WTC11 (cell line): ENCODE measurements at regions not wholly inside any gene's neighbourhood (a gene's known extent, or its start where the extent isn't known, plus 50 kb on each side); places are given as distances from the start of the nearest gene placed in this dataset.

Experiments used
- ATAC-seq: fragments of 200-7000 bp; cut with Tn5 transposase; 2 replicates; pipeline ENCODE4 v1.10.0; 2021; ENCODE audit warnings: mild to moderate bottlenecking, moderate library complexity
- CTCF ChIA-PET: fragments of 300-600 bp; sonication (Branson Sonifier 250); formaldehyde crosslinking; loops from one replicate; lab custom pipeline; 2021; ENCODE audit warnings: antibody characterized with exemption; lab: Charles Lee
- POLR2A ChIA-PET: fragments of 350-600 bp; sonication (Branson Sonifier 250); formaldehyde crosslinking; loops from one replicate; lab custom pipeline; 2021; ENCODE audit warnings: antibody characterized with exemption; lab: Charles Lee
- DNase-seq: peaks from one replicate; pipeline ENCODE4 v3.0.0; 2021; ENCODE audit warnings: low spot score
- H3K27ac Mint-ChIP-seq: 2 replicates; pipeline ENCODE4 v1.8.0; 2021; ENCODE audit warnings: mixed read lengths
- H3K27me3 Mint-ChIP-seq: 2 replicates; pipeline ENCODE4 v1.8.0; 2021; ENCODE audit warnings: low read depth, mild to moderate bottlenecking, moderate library complexity, mixed read lengths
- H3K36me3 Mint-ChIP-seq: 2 replicates; pipeline ENCODE4 v1.8.0; 2021; ENCODE audit warnings: mixed read lengths
- H3K4me1 Mint-ChIP-seq: 2 replicates; pipeline ENCODE4 v1.8.0; 2022; ENCODE audit warnings: mixed read lengths
- H3K4me3 Mint-ChIP-seq: 2 replicates; pipeline ENCODE4 v1.8.0; 2021; ENCODE audit warnings: mild to moderate bottlenecking, moderate library complexity, mixed read lengths
- H3K9me3 Mint-ChIP-seq: 2 replicates; pipeline ENCODE4 v1.8.0; 2021; ENCODE audit warnings: mixed read lengths
- AR ChIP-seq: fragments of 250-450 bp; sonication (Bioruptor Pico); IDR thresholded peaks from 2 replicates; pipeline ENCODE4 v1.9.0; 2021; ENCODE audit warnings: mild to moderate bottlenecking
- ARID4B ChIP-seq: sonication (generic); formaldehyde crosslinking; IDR thresholded peaks from 2 replicates; pipeline ENCODE4 v1.8.0; 2023; ENCODE audit warnings: missing genetic modification reagents, mild to moderate bottlenecking, borderline replicate concordance
- ATF6 ChIP-seq: sonication (generic); formaldehyde crosslinking; IDR thresholded peaks from 2 replicates; pipeline ENCODE4 v1.8.1; 2023; ENCODE audit warnings: mild to moderate bottlenecking, missing genetic modification reagents
- EMX1 ChIP-seq: fragments of 250-450 bp; sonication (Bioruptor Pico); IDR thresholded peaks from 2 replicates; pipeline ENCODE4 v1.8.0; 2021; ENCODE audit warnings: mild to moderate bottlenecking
- ETV6 ChIP-seq: sonication (generic); formaldehyde crosslinking; IDR thresholded peaks from 2 replicates; pipeline ENCODE4 v1.8.1; 2022; ENCODE audit warnings: mild to moderate bottlenecking, missing genetic modification reagents
- IRF1 ChIP-seq: sonication (generic); formaldehyde crosslinking; IDR thresholded peaks from 2 replicates; pipeline ENCODE4 v1.8.0; 2023; ENCODE audit warnings: missing genetic modification reagents
- RELA ChIP-seq: sonication (generic); formaldehyde crosslinking; IDR thresholded peaks from 2 replicates; pipeline ENCODE4 v1.8.1; 2022; ENCODE audit warnings: missing genetic modification reagents, mild to moderate bottlenecking, borderline replicate concordance
- RORB ChIP-seq: fragments of 250-450 bp; sonication (Bioruptor Pico); IDR thresholded peaks from 2 replicates; pipeline ENCODE4 v1.9.0; 2021; ENCODE audit warnings: mild to moderate bottlenecking
- USF1 ChIP-seq: sonication (generic); formaldehyde crosslinking; IDR thresholded peaks from 2 replicates; pipeline ENCODE4 v1.8.0; 2022; ENCODE audit warnings: mild to moderate bottlenecking, missing genetic modification reagents
- ZNF138 ChIP-seq: sonication (generic); formaldehyde crosslinking; conservative IDR thresholded peaks from 2 replicates; pipeline ENCODE4 v1.8.1; 2022; ENCODE audit warnings: mild to moderate bottlenecking, moderate library complexity, missing genetic modification reagents
- ZNF219 ChIP-seq: sonication (generic); formaldehyde crosslinking; IDR thresholded peaks from 2 replicates; pipeline ENCODE4 v1.8.0; 2023; ENCODE audit warnings: missing genetic modification reagents, mild to moderate bottlenecking, borderline replicate concordance
- ZNF416 ChIP-seq: fragments of 250-450 bp; sonication (Bioruptor Pico); IDR thresholded peaks from 2 replicates; pipeline ENCODE4 v1.9.0; 2021; ENCODE audit warnings: mild to moderate bottlenecking, inconsistent platforms
- ZNF423 ChIP-seq: fragments of 250-450 bp; sonication (Bioruptor Pico); IDR thresholded peaks from 2 replicates; pipeline ENCODE4 v2.1.2; 2022; ENCODE audit warnings: mild to moderate bottlenecking, moderate library complexity
- TF ChIP-seq, protein P1 (sequence below): sonication (generic); formaldehyde crosslinking; IDR thresholded peaks from 2 replicates; pipeline ENCODE4 v1.8.1; 2022; ENCODE audit warnings: low read depth, missing genetic modification reagents, borderline replicate concordance
- TF ChIP-seq, protein P2 (sequence below): sonication (generic); formaldehyde crosslinking; IDR thresholded peaks from 2 replicates; pipeline ENCODE4 v1.8.0; 2022; ENCODE audit warnings: mild to moderate bottlenecking, missing genetic modification reagents
- TF ChIP-seq, protein P3 (sequence below): fragments of 250-450 bp; sonication (Bioruptor Pico); IDR thresholded peaks from 2 replicates; pipeline ENCODE4 v1.9.0; 2021; ENCODE audit warnings: mild to moderate bottlenecking, borderline replicate concordance

DNA sequence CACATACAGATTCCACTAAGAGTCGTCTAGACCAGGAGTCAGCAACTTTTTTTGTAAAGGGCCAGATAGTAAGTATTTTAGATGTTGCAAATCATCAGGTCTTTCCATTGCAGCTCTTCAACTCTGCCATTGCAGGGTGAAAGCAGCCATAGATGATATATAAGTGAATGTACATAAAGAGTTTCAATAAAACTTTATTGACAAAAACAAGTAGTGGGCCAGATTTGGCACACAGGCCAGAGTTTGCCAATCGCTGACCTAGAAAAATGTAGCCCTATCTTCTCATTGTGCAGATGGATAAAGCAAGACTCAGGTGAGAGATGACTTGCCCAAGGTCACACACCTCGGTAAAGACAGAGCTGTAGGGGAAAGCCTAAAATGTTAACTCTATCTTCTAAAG, 474.7 kb downstream of the MED13L start:
- peaks cover 4% of the 10 kb centered on the region; the same call in 1 of the 2 replicates for H3K9me3 Mint-ChIP-seq
- ATAC-seq (no peak), DNase-seq (no peak)
- no peaks in the 10 kb centered on the region for H3K4me1 Mint-ChIP-seq
- CTCF ChIA-PET, result no interaction called here
- H3K4me3 Mint-ChIP-seq, result no peak overlapping the region
- H3K27me3 Mint-ChIP-seq, result no peaks in the 10 kb centered on the region
- H3K36me3 Mint-ChIP-seq, result peaks cover 3% of the 10 kb centered on the region; the same call in 1 of the 2 replicates
- H3K27ac Mint-ChIP-seq, result no peak overlapping the region
- TF ChIP-seq ZNF423 (CRISPR knock-in tag) (no peak), AR (CRISPR knock-in tag) (no peak), ARID4B (CRISPR knock-in tag) (no peak), ZNF219 (CRISPR knock-in tag) (no peak), EMX1 (CRISPR knock-in tag) (no peak)
- TF ChIP-seq, protein P1, sequence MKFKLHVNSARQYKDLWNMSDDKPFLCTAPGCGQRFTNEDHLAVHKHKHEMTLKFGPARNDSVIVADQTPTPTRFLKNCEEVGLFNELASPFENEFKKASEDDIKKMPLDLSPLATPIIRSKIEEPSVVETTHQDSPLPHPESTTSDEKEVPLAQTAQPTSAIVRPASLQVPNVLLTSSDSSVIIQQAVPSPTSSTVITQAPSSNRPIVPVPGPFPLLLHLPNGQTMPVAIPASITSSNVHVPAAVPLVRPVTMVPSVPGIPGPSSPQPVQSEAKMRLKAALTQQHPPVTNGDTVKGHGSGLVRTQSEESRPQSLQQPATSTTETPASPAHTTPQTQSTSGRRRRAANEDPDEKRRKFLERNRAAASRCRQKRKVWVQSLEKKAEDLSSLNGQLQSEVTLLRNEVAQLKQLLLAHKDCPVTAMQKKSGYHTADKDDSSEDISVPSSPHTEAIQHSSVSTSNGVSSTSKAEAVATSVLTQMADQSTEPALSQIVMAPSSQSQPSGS (CRISPR knock-in tag), result no peak
- TF ChIP-seq, protein P2, sequence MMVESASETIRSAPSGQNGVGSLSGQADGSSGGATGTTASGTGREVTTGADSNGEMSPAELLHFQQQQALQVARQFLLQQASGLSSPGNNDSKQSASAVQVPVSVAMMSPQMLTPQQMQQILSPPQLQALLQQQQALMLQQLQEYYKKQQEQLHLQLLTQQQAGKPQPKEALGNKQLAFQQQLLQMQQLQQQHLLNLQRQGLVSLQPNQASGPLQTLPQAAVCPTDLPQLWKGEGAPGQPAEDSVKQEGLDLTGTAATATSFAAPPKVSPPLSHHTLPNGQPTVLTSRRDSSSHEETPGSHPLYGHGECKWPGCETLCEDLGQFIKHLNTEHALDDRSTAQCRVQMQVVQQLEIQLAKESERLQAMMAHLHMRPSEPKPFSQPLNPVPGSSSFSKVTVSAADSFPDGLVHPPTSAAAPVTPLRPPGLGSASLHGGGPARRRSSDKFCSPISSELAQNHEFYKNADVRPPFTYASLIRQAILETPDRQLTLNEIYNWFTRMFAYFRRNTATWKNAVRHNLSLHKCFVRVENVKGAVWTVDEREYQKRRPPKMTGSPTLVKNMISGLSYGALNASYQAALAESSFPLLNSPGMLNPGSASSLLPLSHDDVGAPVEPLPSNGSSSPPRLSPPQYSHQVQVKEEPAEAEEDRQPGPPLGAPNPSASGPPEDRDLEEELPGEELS (CRISPR knock-in tag), result no peak
- TF ChIP-seq, all 79 proteins: peak for 0
- POLR2A ChIA-PET, result no interaction called here

- Mint-ChIP-seq H3K4me3 (no peak overlapping the region), H3K36me3 (peaks cover 3% of the 10 kb centered on the region; the same call in 1 of the 2 replicates), H3K27me3 (no peaks in the 10 kb centered on the region), H3K9me3 (peaks cover 4% of the 10 kb centered on the region; the same call in 1 of the 2 replicates), H3K4me1 (no peaks in the 10 kb centered on the region), H3K27ac (no peak overlapping the region)
- ChIA-PET POLR2A (no interaction called here), CTCF (no interaction called here)
- DNase-seq, result no peak
- no peak for ATAC-seq
- no peak for TF ChIP-seq RORB (CRISPR knock-in tag)
- TF ChIP-seq, protein P3, sequence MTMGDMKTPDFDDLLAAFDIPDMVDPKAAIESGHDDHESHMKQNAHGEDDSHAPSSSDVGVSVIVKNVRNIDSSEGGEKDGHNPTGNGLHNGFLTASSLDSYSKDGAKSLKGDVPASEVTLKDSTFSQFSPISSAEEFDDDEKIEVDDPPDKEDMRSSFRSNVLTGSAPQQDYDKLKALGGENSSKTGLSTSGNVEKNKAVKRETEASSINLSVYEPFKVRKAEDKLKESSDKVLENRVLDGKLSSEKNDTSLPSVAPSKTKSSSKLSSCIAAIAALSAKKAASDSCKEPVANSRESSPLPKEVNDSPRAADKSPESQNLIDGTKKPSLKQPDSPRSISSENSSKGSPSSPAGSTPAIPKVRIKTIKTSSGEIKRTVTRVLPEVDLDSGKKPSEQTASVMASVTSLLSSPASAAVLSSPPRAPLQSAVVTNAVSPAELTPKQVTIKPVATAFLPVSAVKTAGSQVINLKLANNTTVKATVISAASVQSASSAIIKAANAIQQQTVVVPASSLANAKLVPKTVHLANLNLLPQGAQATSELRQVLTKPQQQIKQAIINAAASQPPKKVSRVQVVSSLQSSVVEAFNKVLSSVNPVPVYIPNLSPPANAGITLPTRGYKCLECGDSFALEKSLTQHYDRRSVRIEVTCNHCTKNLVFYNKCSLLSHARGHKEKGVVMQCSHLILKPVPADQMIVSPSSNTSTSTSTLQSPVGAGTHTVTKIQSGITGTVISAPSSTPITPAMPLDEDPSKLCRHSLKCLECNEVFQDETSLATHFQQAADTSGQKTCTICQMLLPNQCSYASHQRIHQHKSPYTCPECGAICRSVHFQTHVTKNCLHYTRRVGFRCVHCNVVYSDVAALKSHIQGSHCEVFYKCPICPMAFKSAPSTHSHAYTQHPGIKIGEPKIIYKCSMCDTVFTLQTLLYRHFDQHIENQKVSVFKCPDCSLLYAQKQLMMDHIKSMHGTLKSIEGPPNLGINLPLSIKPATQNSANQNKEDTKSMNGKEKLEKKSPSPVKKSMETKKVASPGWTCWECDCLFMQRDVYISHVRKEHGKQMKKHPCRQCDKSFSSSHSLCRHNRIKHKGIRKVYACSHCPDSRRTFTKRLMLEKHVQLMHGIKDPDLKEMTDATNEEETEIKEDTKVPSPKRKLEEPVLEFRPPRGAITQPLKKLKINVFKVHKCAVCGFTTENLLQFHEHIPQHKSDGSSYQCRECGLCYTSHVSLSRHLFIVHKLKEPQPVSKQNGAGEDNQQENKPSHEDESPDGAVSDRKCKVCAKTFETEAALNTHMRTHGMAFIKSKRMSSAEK, result no peak
- TF ChIP-seq ETV6, result no peak
- no peak for TF ChIP-seq ATF6
- no peak for TF ChIP-seq ZNF138 (CRISPR knock-in tag)
- no peak for TF ChIP-seq USF1 (CRISPR knock-in tag)
- no peak for TF ChIP-seq IRF1 (CRISPR knock-in tag)
- TF ChIP-seq ZNF416 (CRISPR knock-in tag), result no peak
- no peak for TF ChIP-seq EMX1 (CRISPR knock-in tag)
- no peak for TF ChIP-seq RELA
Observed at GRCh38 chr12:115801871-115802270, 475.6 kb downstream of the MED13L start.
